HG02981 (cell line): ENCODE measurements at regions not wholly inside any gene's neighbourhood (a gene's known extent, or its start where the extent isn't known, plus 50 kb on each side); places are given as distances from the start of the nearest gene placed in this dataset.

Experiments used
- ATAC-seq: cut with Tn5 transposase; IDR thresholded peaks from one replicate; pipeline ENCODE4 v1.9.1; 2021; ENCODE audit warnings: mild to moderate bottlenecking, moderate library complexity; ENCODE audit not compliant: unreplicated experiment

DNA sequence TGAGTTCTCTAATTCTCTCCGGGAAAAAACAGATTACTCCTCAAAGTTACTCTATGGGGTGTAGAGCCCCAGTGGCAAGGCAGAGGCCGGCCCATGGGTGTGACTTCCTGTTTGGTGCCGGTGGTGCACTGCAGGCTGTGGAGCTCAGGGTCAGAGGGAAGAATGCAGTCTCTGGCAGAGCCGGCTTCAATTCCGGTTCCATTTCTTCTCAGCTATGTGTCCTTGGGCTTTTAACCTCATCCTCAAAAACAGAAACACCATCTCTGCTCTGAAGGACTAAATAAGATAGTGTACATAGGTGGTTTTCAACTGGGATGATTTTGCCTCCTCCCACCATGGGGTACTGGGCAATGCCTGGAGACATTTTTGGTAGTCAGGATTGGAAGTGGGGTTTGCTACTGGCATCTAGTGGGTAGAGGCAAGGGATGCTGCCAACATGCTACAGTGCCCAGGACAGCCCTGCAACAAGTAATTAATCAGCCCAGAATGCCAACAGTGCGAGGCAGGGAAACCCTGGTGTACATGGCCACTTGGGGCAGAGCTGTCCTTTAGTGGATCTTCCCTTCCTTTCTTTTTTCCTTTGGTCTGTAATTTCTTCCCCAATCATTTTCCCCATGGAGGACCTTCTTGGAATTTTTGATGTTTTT, 81.2 kb downstream of the INSIG2 start:
- ATAC-seq = no peak

DNA sequence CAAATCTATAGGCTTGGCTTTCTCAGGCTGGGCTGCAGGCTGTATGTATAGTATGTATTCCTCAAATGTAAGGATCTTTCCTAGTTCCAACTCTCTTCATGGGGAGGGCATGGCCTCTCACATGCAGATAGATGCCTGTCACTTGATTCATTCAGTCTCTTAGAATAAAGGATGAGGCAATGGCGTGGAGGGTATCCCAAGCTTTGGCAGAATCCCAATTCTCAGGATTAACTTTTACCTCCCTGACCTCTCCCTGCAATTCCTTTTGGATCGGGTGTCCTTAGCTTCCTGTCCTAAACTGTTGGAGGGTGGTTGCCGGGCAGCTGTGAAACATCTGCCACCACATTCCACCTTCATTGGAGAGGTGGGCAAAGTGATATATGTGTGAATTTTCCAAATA, 80.3 kb downstream of the INSIG2 start:
- ATAC-seq = no peak

DNA sequence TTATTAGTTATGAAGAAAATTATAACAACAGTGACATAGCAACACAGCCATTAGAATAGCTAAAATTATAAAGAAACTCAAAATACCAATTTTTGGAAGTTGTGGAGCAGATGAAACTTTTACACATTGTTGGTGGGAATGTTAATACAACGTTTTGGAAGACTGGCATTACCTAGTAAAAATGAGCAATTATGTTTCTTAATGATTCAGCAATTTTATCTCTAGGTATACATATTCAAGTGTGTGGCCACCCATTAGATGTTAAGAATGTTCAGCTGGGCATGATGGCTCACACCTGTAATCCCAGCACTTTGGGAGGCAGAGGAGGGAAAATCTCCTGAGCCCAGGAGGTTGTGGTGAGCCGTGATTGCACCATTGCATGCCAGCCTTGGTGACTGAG, 78.8 kb downstream of the INSIG2 start:
- ATAC-seq = no peak

DNA sequence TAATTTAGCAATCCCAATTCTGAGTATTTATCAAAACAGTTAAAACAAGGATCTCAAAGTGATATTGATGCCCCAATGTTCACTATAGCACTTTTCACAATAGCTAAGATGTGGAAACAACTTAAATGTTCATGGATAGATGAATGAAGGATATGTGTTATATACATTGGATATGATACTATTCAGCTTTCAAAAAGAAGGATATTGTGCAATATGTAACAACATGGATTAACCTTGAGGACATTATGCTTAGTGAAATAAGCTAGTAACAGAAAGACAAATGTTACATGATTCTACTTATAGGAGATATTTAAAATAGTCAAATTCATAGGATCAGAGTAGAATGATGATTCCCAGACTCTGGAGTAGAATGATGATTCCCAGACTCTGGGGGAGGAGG, 78.0 kb downstream of the INSIG2 start:
- no peak for ATAC-seq

DNA sequence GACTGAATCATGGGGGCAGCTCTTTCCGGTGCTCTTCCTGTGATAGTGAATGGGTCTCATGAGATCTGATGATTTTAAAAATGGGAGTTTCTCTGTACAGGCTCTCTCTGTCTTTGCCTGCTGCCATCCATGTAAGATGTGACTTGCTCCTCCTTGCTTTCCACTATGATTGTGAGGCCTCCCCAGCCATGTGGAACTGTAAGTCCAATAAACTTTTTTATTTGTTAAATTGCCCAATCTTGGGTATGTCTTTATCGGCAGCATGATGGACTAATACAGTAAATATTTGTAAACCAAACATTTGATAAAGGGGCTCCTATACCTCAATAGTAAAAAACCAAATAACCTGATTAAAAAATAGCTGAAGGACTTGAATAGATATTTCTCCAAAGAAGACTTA, 77.3 kb downstream of the INSIG2 start:
- no peak for ATAC-seq
